Pons (tissue), 1 donor: ENCODE measurements at regions not wholly inside any gene's neighbourhood (a gene's known extent, or its start where the extent isn't known, plus 50 kb on each side); places are given as distances from the start of the nearest gene placed in this dataset.
"Not testable (repeated sequence)": the region's sequence is repeated elsewhere in the genome, so short reads cannot be mapped to it uniquely, and the experiment has no call there.

Source experiments
- DNase-seq: peaks from one replicate; pipeline ENCODE4 v3.0.0-alpha.2; 2016; ENCODE audit warnings: low spot score

GRCh38 chr3:36077320-36077719 lies 303.0 kb upstream of the STAC start:
- no peak for DNase-seq

- DNase-seq: not testable (repeated sequence)
Measured at GRCh38 chr3:36082958-36083357, 297.3 kb upstream of the STAC start.

- peak; percentile 36 for DNase-seq
Measured at GRCh38 chr3:36095238-36095637, 285.1 kb upstream of the STAC start.

GRCh38 chr3:36097209-36097608 lies 283.1 kb upstream of the STAC start:
- no peak for DNase-seq

- DNase-seq: no peak
Measured at GRCh38 chr3:36114353-36114752, 266.0 kb upstream of the STAC start.

GRCh38 chr3:36124118-36124796 lies 256.0 kb upstream of the STAC start:
- no peak for DNase-seq

- no peak for DNase-seq
Measured at GRCh38 chr3:36132214-36132613, 248.1 kb upstream of the STAC start.

GRCh38 chr3:36135863-36136262 lies 244.4 kb upstream of the STAC start:
- DNase-seq: no peak

- no peak for DNase-seq
Measured at GRCh38 chr3:36142746-36143145, 237.6 kb upstream of the STAC start.

- DNase-seq: no peak
Measured at GRCh38 chr3:36146404-36146803, 233.9 kb upstream of the STAC start.

- DNase-seq: no peak
Measured at GRCh38 chr3:36147934-36148558, 232.3 kb upstream of the STAC start.

- no peak for DNase-seq
Measured at GRCh38 chr3:36149447-36149865, 230.8 kb upstream of the STAC start.

- DNase-seq: no peak
Measured at GRCh38 chr3:36155515-36155914, 224.8 kb upstream of the STAC start.

- DNase-seq: no peak
Measured at GRCh38 chr3:36164400-36164799, 215.9 kb upstream of the STAC start.

- DNase-seq: no peak
Measured at GRCh38 chr3:36165509-36166290, 214.6 kb upstream of the STAC start.

- no peak for DNase-seq
Measured at GRCh38 chr3:36166477-36166876, 213.8 kb upstream of the STAC start.

GRCh38 chr3:36172699-36173098 lies 207.6 kb upstream of the STAC start:
- no peak for DNase-seq

- DNase-seq: no peak
Measured at GRCh38 chr3:36175113-36175812, 205.0 kb upstream of the STAC start.

- DNase-seq: no peak
Measured at GRCh38 chr3:36175916-36176461, 204.3 kb upstream of the STAC start.

- no peak for DNase-seq
Measured at GRCh38 chr3:36178018-36178417, 202.3 kb upstream of the STAC start.

GRCh38 chr3:36182024-36182423 lies 198.3 kb upstream of the STAC start:
- no peak for DNase-seq

GRCh38 chr3:36187197-36187596 lies 193.1 kb upstream of the STAC start:
- DNase-seq: not testable (repeated sequence)
